Stimulated activated CD4-positive, alpha-beta T cell treated with anti-CD3 and anti-CD28 coated beads, Interleukin-15, amount 100 ng/mL, for 1 hour (primary cell): ENCODE measurements at regions not wholly inside any gene's neighbourhood (a gene's known extent, or its start where the extent isn't known, plus 50 kb on each side); places are given as distances from the start of the nearest gene placed in this dataset.

Experiments used
- DNase-seq, 2 donors: peaks; one replicate each; pipeline ENCODE4 v3.0.0-alpha.2; 2020; ENCODE audit warnings: low read depth in 1 of 2, low spot score in 1 of 2

- no peak for DNase-seq
Measured at GRCh38 chrX:149161435-149162088, 343.5 kb downstream of the IDS start.

GRCh38 chrX:149157976-149158375 is 347.1 kb downstream of the IDS start:
- DNase-seq: no peak

- no peak for DNase-seq
Measured at GRCh38 chrX:149152941-149153340, 352.2 kb downstream of the IDS start.

GRCh38 chrX:149151805-149152757 is 353.0 kb downstream of the IDS start:
- DNase-seq: no peak

GRCh38 chrX:149145845-149146285 is 359.2 kb downstream of the IDS start:
- DNase-seq: no peak

GRCh38 chrX:149131774-149132173 is 373.3 kb downstream of the IDS start:
- no peak for DNase-seq

GRCh38 chrX:149129767-149130166 is 375.3 kb downstream of the IDS start:
- no peak for DNase-seq

GRCh38 chrX:149124526-149125108 is 380.5 kb downstream of the IDS start:
- no peak for DNase-seq

- DNase-seq: no peak
Measured at GRCh38 chrX:149121206-149121920, 383.7 kb downstream of the IDS start.

- no peak for DNase-seq
Measured at GRCh38 chrX:149120459-149120858, 384.6 kb downstream of the IDS start.

- DNase-seq: no peak
Measured at GRCh38 chrX:149114874-149115273, 390.2 kb downstream of the IDS start.

- DNase-seq: no peak
Measured at GRCh38 chrX:149114001-149114400, 391.1 kb downstream of the IDS start.

GRCh38 chrX:149097786-149098185 is 407.3 kb downstream of the IDS start:
- DNase-seq: no peak

GRCh38 chrX:149092179-149092578 is 412.9 kb downstream of the IDS start:
- no peak for DNase-seq

- DNase-seq: no peak
Measured at GRCh38 chrX:149079805-149080406, 425.2 kb downstream of the IDS start.

- DNase-seq: no peak
Measured at GRCh38 chrX:149074398-149074797, 430.7 kb downstream of the IDS start.

GRCh38 chrX:149073479-149073878 is 431.6 kb downstream of the IDS start:
- DNase-seq: no peak

- DNase-seq: no peak
Measured at GRCh38 chrX:149069899-149070298, 435.2 kb downstream of the IDS start.

- no peak for DNase-seq
Measured at GRCh38 chrX:149060921-149061320, 444.2 kb downstream of the IDS start.
